WTC11 (cell line): ENCODE measurements at regions not wholly inside any gene's neighbourhood (a gene's known extent, or its start where the extent isn't known, plus 50 kb on each side); places are given as distances from the start of the nearest gene placed in this dataset.

Experiments
- ATAC-seq: fragments of 200-7000 bp; cut with Tn5 transposase; 2 replicates; pipeline ENCODE4 v1.10.0; 2021; ENCODE audit warnings: mild to moderate bottlenecking, moderate library complexity
- CTCF ChIA-PET: fragments of 300-600 bp; sonication (Branson Sonifier 250); formaldehyde crosslinking; loops from one replicate; lab custom pipeline; 2021; ENCODE audit warnings: antibody characterized with exemption; lab: Charles Lee
- POLR2A ChIA-PET: fragments of 350-600 bp; sonication (Branson Sonifier 250); formaldehyde crosslinking; loops from one replicate; lab custom pipeline; 2021; ENCODE audit warnings: antibody characterized with exemption; lab: Charles Lee
- DNase-seq: peaks from one replicate; pipeline ENCODE4 v3.0.0; 2021; ENCODE audit warnings: low spot score
- H3K27ac Mint-ChIP-seq: 2 replicates; pipeline ENCODE4 v1.8.0; 2021; ENCODE audit warnings: mixed read lengths
- H3K27me3 Mint-ChIP-seq: 2 replicates; pipeline ENCODE4 v1.8.0; 2021; ENCODE audit warnings: low read depth, mild to moderate bottlenecking, moderate library complexity, mixed read lengths
- H3K36me3 Mint-ChIP-seq: 2 replicates; pipeline ENCODE4 v1.8.0; 2021; ENCODE audit warnings: mixed read lengths
- H3K4me1 Mint-ChIP-seq: 2 replicates; pipeline ENCODE4 v1.8.0; 2022; ENCODE audit warnings: mixed read lengths
- H3K4me3 Mint-ChIP-seq: 2 replicates; pipeline ENCODE4 v1.8.0; 2021; ENCODE audit warnings: mild to moderate bottlenecking, moderate library complexity, mixed read lengths
- H3K9me3 Mint-ChIP-seq: 2 replicates; pipeline ENCODE4 v1.8.0; 2021; ENCODE audit warnings: mixed read lengths
- CBFB ChIP-seq: sonication (generic); formaldehyde crosslinking; IDR thresholded peaks from 2 replicates; pipeline ENCODE4 v1.8.1; 2022; ENCODE audit warnings: mild to moderate bottlenecking, low read depth, missing genetic modification reagents
- EMX1 ChIP-seq: fragments of 250-450 bp; sonication (Bioruptor Pico); IDR thresholded peaks from 2 replicates; pipeline ENCODE4 v1.8.0; 2021; ENCODE audit warnings: mild to moderate bottlenecking
- GABPB1 ChIP-seq: sonication (generic); formaldehyde crosslinking; IDR thresholded peaks from 2 replicates; pipeline ENCODE4 v1.8.1; 2023; ENCODE audit warnings: mild to moderate bottlenecking, missing genetic modification reagents
- GRHL2 ChIP-seq: fragments of 250-450 bp; sonication (Bioruptor Pico); IDR thresholded peaks from 2 replicates; pipeline ENCODE4 v1.8.0; 2022; ENCODE audit warnings: mild to moderate bottlenecking, moderate library complexity; ENCODE audit not compliant: insufficient replicate concordance, severe bottlenecking
- HMGA2 ChIP-seq: fragments of 250-450 bp; sonication (Bioruptor Pico); IDR thresholded peaks from 2 replicates; pipeline ENCODE4 v1.4.0; 2021; ENCODE audit warnings: mild to moderate bottlenecking, moderate library complexity
- KAT7 ChIP-seq: sonication (generic); formaldehyde crosslinking; IDR thresholded peaks from 2 replicates; pipeline ENCODE4 v1.8.1; 2023; ENCODE audit warnings: missing genetic modification reagents, mild to moderate bottlenecking, borderline replicate concordance
- NR2C2 ChIP-seq: sonication (generic); formaldehyde crosslinking; IDR thresholded peaks from 2 replicates; pipeline ENCODE4 v1.8.0; 2022; ENCODE audit warnings: mild to moderate bottlenecking, missing genetic modification reagents
- OVOL2 ChIP-seq: fragments of 250-450 bp; sonication (Bioruptor Pico); IDR thresholded peaks from 2 replicates; pipeline ENCODE4 v1.9.0; 2021; ENCODE audit warnings: mild to moderate bottlenecking, borderline replicate concordance
- SMAD4 ChIP-seq: sonication (generic); formaldehyde crosslinking; IDR thresholded peaks from 2 replicates; pipeline ENCODE4 v1.8.0; 2022; ENCODE audit warnings: mild to moderate bottlenecking, missing genetic modification reagents
- ZNF121 ChIP-seq: sonication (generic); formaldehyde crosslinking; IDR thresholded peaks from 2 replicates; pipeline ENCODE4 v1.8.0; 2023; ENCODE audit warnings: missing genetic modification reagents
- ZNF317 ChIP-seq: sonication (generic); formaldehyde crosslinking; IDR thresholded peaks from 2 replicates; pipeline ENCODE4 v1.8.1; 2023; ENCODE audit warnings: low read depth, mild to moderate bottlenecking, moderate library complexity, missing genetic modification reagents, borderline replicate concordance
- ZNF396 ChIP-seq: fragments of 250-450 bp; sonication (Bioruptor Pico); IDR thresholded peaks from 2 replicates; pipeline ENCODE4 v1.8.0; 2021; ENCODE audit warnings: mild to moderate bottlenecking, moderate library complexity, borderline replicate concordance
- ZNF416 ChIP-seq: fragments of 250-450 bp; sonication (Bioruptor Pico); IDR thresholded peaks from 2 replicates; pipeline ENCODE4 v1.9.0; 2021; ENCODE audit warnings: mild to moderate bottlenecking, inconsistent platforms
- TF ChIP-seq, protein P1 (sequence below): sonication (generic); formaldehyde crosslinking; IDR thresholded peaks from 2 replicates; pipeline ENCODE4 v1.8.1; 2023; ENCODE audit warnings: mild to moderate bottlenecking, missing genetic modification reagents, borderline replicate concordance
- TF ChIP-seq, protein P2 (sequence below): fragments of 250-450 bp; sonication (Bioruptor Pico); IDR thresholded peaks from 2 replicates; pipeline ENCODE4 v1.9.0; 2021; ENCODE audit warnings: mild to moderate bottlenecking
- TF ChIP-seq, protein P3 (sequence below): fragments of 250-450 bp; sonication (Bioruptor Pico); conservative IDR thresholded peaks from 2 replicates; pipeline ENCODE4 v1.9.0; 2021; ENCODE audit warnings: mild to moderate bottlenecking
- TF ChIP-seq, protein P4 (sequence below): fragments of 200-600 bp; IDR thresholded peaks from 2 replicates; pipeline ENCODE4 v1.8.0; 2022; ENCODE audit warnings: antibody characterized with exemption
- TF ChIP-seq, protein P5 (sequence below): sonication (generic); formaldehyde crosslinking; IDR thresholded peaks from 2 replicates; pipeline ENCODE4 v1.8.0; 2023; ENCODE audit warnings: missing genetic modification reagents
- TF ChIP-seq, protein P6 (sequence below): sonication (generic); formaldehyde crosslinking; IDR thresholded peaks from 2 replicates; pipeline ENCODE4 v1.8.0; 2023; ENCODE audit warnings: mild to moderate bottlenecking, missing genetic modification reagents
- TF ChIP-seq, protein P7 (sequence below): sonication (generic); formaldehyde crosslinking; IDR thresholded peaks from 2 replicates; pipeline ENCODE4 v1.8.1; 2023; ENCODE audit warnings: mild to moderate bottlenecking, moderate library complexity, missing genetic modification reagents

DNA sequence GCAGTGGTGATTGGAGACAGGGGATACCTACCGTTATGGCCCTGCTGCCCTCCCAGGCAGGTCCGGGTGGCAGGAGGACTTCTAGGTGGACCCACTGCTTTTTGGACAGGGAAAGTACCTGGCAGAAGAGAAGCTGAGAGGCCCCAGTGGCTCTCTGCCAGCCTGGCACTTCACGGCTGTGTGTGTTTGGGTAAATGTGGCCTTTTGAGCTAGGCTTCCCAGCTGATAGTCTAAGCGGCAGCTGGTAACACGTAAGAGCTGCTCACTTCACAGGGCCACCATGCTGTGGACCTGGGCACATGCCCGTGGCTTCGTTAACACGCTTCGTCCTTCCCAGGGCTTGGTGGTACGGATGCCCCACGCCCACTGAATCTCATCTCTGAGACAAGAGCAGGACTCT lies 92.0 kb upstream of the CLCN4 start (continued):
- TF ChIP-seq, protein P1, sequence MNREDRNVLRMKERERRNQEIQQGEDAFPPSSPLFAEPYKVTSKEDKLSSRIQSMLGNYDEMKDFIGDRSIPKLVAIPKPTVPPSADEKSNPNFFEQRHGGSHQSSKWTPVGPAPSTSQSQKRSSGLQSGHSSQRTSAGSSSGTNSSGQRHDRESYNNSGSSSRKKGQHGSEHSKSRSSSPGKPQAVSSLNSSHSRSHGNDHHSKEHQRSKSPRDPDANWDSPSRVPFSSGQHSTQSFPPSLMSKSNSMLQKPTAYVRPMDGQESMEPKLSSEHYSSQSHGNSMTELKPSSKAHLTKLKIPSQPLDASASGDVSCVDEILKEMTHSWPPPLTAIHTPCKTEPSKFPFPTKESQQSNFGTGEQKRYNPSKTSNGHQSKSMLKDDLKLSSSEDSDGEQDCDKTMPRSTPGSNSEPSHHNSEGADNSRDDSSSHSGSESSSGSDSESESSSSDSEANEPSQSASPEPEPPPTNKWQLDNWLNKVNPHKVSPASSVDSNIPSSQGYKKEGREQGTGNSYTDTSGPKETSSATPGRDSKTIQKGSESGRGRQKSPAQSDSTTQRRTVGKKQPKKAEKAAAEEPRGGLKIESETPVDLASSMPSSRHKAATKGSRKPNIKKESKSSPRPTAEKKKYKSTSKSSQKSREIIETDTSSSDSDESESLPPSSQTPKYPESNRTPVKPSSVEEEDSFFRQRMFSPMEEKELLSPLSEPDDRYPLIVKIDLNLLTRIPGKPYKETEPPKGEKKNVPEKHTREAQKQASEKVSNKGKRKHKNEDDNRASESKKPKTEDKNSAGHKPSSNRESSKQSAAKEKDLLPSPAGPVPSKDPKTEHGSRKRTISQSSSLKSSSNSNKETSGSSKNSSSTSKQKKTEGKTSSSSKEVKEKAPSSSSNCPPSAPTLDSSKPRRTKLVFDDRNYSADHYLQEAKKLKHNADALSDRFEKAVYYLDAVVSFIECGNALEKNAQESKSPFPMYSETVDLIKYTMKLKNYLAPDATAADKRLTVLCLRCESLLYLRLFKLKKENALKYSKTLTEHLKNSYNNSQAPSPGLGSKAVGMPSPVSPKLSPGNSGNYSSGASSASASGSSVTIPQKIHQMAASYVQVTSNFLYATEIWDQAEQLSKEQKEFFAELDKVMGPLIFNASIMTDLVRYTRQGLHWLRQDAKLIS (CRISPR knock-in tag), result no peak
- TF ChIP-seq CBFB (CRISPR knock-in tag) (no peak), SMAD4 (CRISPR knock-in tag) (no peak), NR2C2 (CRISPR knock-in tag) (no peak), ZNF416 (CRISPR knock-in tag) (no peak), KAT7 (CRISPR knock-in tag) (no peak), OVOL2 (CRISPR knock-in tag) (no peak), EMX1 (CRISPR knock-in tag) (no peak)
- TF ChIP-seq, protein P2, sequence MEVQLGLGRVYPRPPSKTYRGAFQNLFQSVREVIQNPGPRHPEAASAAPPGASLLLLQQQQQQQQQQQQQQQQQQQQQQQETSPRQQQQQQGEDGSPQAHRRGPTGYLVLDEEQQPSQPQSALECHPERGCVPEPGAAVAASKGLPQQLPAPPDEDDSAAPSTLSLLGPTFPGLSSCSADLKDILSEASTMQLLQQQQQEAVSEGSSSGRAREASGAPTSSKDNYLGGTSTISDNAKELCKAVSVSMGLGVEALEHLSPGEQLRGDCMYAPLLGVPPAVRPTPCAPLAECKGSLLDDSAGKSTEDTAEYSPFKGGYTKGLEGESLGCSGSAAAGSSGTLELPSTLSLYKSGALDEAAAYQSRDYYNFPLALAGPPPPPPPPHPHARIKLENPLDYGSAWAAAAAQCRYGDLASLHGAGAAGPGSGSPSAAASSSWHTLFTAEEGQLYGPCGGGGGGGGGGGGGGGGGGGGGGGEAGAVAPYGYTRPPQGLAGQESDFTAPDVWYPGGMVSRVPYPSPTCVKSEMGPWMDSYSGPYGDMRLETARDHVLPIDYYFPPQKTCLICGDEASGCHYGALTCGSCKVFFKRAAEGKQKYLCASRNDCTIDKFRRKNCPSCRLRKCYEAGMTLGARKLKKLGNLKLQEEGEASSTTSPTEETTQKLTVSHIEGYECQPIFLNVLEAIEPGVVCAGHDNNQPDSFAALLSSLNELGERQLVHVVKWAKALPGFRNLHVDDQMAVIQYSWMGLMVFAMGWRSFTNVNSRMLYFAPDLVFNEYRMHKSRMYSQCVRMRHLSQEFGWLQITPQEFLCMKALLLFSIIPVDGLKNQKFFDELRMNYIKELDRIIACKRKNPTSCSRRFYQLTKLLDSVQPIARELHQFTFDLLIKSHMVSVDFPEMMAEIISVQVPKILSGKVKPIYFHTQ (CRISPR knock-in tag), result no peak

DNA sequence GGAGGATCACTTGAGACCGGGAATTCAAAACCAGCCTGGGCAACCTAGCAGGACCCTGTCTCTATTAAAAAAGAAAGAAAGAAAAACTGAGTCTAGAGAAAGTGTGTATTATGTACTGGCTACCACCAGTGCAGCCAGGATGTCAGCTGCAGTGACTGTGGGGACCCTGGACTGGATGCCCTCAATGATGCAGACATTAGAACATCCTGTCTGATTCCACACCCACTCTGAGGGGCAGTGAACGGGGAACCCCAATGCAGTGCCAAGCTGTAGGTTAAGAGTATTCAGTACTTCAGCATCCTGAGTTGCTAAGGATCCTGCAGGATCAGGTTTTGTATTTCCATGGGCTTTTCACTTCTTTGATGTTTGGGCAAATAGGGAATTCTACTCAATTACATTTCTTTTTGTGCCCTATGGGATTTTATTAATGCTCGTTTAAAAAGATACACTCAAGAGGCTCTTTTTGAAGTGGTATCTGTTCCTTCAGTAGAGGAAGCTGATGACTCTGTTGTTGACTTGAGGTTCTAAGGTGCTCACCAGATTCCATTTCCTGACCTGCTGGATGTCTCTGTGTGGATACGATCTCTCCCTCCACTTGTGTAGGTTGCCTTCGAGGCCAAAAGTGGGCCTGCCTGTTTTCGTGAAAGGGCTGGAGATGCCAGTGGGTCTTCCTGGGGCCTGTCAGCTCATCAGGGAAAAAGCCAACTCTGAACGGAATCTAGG lies 85.9 kb upstream of the CLCN4 start:
- ATAC-seq (no peak), DNase-seq (no peak)
- Mint-ChIP-seq H3K4me3 (no peak overlapping the region), H3K36me3 (peaks cover 19% of the 10 kb centered on the region), H3K27ac (no peak overlapping the region; the same call in 1 of the 2 replicates), H3K4me1 (peaks cover under 1% of the 10 kb centered on the region; the same call in 1 of the 2 replicates), H3K9me3 (no peaks in the 10 kb centered on the region), H3K27me3 (no peaks in the 10 kb centered on the region)
- POLR2A ChIA-PET, result no interaction called here
- CTCF ChIA-PET, result no interaction called here
- TF ChIP-seq, protein P3, sequence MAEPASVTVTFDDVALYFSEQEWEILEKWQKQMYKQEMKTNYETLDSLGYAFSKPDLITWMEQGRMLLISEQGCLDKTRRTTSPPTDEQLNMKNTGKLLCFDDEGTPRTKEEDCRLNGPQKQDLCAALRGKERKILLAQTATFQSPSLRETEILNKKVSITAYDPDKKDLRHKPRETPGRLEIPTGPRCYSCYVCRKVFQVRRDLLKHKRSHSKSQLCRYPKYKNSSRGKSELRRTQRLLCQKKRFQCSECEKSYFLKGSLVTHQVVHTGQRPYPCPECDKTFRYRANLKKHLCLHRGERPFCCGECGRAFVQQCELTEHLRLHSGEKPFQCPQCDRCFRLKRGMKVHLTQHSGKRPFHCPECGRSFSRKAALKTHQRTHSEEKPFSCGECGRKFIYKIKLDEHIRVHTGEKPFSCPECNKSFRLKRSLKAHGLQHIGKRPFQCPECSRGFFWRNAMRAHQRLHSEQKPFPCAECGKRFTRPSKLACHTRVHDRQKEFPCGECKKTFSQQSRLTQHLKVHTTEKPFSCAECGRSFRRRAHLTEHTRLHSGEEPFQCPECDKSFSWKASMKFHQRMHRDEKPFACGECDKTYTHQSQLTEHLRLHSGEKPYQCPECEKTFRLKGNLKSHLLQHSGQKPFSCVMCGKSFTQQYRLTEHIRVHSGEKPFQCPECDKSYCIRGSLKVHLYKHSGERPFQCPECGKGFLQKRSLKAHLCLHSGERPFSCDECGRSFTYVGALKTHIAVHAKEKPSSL (CRISPR knock-in tag), result no peak
- TF ChIP-seq ZNF121 (CRISPR knock-in tag) (no peak), ZNF396 (no peak), GRHL2 (no peak), GABPB1 (CRISPR knock-in tag) (no peak), ZNF317 (no peak), HMGA2 (CRISPR knock-in tag) (no peak)
- TF ChIP-seq, protein P4, sequence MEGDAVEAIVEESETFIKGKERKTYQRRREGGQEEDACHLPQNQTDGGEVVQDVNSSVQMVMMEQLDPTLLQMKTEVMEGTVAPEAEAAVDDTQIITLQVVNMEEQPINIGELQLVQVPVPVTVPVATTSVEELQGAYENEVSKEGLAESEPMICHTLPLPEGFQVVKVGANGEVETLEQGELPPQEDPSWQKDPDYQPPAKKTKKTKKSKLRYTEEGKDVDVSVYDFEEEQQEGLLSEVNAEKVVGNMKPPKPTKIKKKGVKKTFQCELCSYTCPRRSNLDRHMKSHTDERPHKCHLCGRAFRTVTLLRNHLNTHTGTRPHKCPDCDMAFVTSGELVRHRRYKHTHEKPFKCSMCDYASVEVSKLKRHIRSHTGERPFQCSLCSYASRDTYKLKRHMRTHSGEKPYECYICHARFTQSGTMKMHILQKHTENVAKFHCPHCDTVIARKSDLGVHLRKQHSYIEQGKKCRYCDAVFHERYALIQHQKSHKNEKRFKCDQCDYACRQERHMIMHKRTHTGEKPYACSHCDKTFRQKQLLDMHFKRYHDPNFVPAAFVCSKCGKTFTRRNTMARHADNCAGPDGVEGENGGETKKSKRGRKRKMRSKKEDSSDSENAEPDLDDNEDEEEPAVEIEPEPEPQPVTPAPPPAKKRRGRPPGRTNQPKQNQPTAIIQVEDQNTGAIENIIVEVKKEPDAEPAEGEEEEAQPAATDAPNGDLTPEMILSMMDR, result no peak
- TF ChIP-seq, protein P5, sequence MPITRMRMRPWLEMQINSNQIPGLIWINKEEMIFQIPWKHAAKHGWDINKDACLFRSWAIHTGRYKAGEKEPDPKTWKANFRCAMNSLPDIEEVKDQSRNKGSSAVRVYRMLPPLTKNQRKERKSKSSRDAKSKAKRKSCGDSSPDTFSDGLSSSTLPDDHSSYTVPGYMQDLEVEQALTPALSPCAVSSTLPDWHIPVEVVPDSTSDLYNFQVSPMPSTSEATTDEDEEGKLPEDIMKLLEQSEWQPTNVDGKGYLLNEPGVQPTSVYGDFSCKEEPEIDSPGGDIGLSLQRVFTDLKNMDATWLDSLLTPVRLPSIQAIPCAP, result no peak
- TF ChIP-seq, protein P6, sequence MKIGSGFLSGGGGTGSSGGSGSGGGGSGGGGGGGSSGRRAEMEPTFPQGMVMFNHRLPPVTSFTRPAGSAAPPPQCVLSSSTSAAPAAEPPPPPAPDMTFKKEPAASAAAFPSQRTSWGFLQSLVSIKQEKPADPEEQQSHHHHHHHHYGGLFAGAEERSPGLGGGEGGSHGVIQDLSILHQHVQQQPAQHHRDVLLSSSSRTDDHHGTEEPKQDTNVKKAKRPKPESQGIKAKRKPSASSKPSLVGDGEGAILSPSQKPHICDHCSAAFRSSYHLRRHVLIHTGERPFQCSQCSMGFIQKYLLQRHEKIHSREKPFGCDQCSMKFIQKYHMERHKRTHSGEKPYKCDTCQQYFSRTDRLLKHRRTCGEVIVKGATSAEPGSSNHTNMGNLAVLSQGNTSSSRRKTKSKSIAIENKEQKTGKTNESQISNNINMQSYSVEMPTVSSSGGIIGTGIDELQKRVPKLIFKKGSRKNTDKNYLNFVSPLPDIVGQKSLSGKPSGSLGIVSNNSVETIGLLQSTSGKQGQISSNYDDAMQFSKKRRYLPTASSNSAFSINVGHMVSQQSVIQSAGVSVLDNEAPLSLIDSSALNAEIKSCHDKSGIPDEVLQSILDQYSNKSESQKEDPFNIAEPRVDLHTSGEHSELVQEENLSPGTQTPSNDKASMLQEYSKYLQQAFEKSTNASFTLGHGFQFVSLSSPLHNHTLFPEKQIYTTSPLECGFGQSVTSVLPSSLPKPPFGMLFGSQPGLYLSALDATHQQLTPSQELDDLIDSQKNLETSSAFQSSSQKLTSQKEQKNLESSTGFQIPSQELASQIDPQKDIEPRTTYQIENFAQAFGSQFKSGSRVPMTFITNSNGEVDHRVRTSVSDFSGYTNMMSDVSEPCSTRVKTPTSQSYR (CRISPR knock-in tag), result no peak
- TF ChIP-seq, protein P7, sequence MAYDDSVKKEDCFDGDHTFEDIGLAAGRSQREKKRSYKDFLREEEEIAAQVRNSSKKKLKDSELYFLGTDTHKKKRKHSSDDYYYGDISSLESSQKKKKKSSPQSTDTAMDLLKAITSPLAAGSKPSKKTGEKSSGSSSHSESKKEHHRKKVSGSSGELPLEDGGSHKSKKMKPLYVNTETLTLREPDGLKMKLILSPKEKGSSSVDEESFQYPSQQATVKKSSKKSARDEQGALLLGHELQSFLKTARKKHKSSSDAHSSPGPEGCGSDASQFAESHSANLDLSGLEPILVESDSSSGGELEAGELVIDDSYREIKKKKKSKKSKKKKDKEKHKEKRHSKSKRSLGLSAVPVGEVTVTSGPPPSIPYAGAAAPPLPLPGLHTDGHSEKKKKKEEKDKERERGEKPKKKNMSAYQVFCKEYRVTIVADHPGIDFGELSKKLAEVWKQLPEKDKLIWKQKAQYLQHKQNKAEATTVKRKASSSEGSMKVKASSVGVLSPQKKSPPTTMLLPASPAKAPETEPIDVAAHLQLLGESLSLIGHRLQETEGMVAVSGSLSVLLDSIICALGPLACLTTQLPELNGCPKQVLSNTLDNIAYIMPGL (CRISPR knock-in tag), result no peak
